HG03460 (cell line): ENCODE measurements at regions not wholly inside any gene's neighbourhood (a gene's known extent, or its start where the extent isn't known, plus 50 kb on each side); places are given as distances from the start of the nearest gene placed in this dataset.

Experiments used
- ATAC-seq: cut with Tn5 transposase; IDR thresholded peaks from one replicate; pipeline ENCODE4 v1.9.1; 2021; ENCODE audit not compliant: unreplicated experiment

- ATAC-seq: no peak
Observed at GRCh38 chr4:152236519-152237056, 299.3 kb downstream of the FBXW7 start.

DNA sequence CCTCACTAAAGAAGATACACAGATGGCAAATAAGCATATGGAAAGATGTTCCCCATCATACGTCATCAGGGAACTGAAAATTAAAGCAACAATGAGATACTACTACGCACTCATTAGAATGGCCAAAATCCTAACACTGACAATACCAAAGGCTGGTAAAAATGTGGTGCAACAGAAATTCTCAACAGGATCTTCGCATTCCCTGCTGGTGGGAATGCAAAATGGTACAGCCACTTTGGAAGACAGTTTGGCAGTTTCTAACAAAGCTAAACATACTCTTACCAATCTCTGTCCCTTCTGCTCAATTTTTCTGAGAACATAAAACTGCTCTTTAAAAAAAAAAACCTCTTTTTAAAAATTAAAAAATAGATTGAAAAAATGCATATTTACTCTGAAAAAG is 300.2 kb downstream of the FBXW7 start:
- no peak for ATAC-seq

- ATAC-seq: no peak
Observed at GRCh38 chr4:152234571-152234970, 301.3 kb downstream of the FBXW7 start.

DNA sequence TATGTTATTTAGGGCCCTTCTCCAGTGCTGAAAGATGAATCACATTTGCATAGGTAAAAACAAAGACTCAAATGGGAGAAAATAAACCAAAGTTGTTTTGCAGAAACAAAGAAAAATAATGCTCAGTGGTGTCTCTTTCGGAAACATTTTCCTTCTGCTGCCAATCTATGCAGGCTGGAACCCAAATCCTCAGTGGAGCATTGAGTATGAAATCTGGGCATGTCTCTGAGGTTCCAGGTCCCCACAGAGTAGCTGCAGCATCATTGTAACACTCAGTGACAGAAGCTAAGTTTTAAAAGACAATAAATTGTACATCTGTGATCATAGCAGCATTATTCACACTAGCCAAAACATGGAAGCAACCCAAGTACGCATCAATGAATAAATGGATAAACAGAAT is 303.6 kb downstream of the FBXW7 start:
- ATAC-seq: no peak

DNA sequence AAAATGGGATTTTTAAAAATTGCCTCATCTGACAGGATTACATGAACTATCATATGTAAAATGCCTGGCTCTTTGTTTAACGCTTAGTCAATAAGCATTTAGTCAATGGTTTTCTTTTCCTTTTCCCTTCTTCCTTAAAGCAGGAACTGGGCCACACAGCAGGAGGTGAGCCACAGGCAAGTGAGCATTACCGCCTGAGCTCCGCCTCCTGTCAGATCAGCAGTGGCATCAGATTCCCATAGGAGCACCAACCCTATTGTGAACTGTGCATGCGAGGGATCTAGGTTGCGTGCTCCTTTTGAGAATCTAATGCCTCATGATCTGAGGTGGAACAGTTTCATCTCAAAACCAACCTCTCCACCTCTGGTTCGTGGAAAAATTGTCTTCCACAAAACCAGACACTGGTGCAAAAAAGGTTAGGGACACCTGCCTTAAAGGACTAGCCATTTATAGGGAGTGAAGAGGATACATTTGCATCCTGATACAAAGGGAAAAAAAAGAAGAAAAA is 306.1 kb downstream of the FBXW7 start:
- ATAC-seq: no peak

GRCh38 chr4:152225680-152226079 is 310.2 kb downstream of the FBXW7 start:
- no peak for ATAC-seq

GRCh38 chr4:152224721-152225420 is 311.0 kb downstream of the FBXW7 start:
- no peak for ATAC-seq

DNA sequence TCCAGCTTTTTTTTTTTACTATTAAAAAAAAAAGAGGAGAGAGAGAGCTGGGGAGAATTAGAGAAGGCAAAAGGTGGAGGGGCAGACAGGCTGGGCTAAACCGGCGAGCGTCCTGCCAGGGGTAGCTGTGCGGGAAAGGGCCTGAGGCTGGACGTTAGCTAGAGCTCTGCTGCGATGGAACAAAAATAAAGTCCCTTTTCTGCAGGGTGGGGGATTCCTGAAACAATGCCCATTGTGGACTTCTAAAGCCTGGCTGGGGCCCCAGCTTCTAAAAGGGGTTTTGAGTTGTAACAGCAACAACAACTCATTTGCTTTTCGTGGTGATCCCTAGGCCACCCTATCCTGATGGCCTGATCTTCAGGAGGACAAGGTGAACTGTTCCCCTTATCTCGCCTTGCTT is 311.7 kb downstream of the FBXW7 start:
- ATAC-seq: no peak

GRCh38 chr4:152223600-152223999 is 312.3 kb downstream of the FBXW7 start:
- ATAC-seq: no peak

DNA sequence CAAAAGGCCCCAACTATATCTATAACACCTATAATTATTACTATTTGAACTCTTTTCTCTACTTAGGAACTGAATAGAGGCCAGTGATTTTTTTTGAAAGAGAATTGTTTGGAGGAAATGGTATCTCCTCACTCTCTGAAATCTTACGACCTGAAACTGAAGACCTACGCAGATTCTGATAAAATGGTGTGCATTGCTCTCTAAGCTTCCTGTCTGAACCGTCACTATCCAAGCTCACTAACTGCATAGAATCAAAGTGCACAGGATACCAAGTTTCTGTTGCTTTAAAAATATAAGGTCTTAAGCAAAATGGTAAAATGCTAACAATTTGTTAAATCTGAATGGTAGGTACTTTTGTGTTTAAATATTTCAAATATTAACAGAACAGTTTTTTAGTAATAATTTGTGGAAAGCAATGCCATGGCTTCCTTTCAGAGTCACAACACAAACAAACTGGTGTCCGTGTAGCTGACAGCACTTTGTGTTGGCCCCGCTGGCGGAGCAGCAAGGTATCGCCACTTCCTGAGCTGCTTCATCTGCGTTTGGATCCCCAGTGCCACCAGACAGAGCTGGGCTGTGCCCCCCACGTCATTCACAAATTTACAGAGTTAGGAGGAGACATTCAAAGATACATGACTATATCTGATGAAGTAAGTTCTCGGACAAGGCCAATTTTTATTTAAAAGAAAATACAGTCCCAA is 313.9 kb downstream of the FBXW7 start:
- ATAC-seq: no peak

DNA sequence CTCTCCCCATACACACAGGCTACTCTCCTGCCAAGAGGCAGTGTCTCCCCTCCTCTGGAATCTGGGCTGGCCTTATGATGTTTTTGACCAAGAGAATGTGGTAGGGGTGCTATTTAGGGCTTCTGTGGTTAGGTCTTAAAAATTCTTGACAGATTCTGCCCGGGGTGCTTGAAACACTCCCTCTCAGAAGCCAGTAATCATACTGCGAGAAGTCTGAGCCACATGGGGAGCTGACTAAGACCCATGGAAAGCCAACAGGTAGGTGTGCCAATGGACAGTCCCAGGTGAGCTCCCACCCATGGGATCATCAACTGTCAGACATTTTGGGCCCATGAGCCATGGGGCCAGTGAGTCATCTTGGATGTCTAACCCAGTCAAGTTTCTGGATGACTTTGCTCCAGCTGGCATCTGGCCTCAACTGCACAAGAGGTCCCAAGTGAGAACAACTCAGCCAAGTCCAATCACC is 315.7 kb downstream of the FBXW7 start:
- peak; percentile 63 for ATAC-seq

GRCh38 chr4:152218576-152218975 is 317.3 kb downstream of the FBXW7 start:
- no peak for ATAC-seq

DNA sequence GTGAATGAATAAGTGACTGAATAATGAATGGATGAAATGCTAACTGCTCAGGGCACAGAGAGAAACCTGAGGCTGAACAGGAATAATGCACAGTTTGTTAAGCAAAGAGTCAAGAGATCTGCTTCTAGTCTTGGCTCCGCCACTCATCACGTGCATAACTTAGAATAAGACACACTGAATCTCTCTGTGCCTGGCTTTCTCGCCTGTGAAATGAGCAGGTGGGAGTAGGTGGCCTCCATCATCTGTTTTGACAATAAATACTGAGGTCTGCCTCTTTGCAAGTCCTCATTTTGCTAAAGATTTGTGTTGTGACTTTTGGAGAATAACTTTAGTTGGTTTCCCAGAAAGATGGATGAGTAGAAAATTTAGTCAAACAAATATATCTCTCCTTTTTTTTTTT is 318.0 kb downstream of the FBXW7 start:
- no peak for ATAC-seq

DNA sequence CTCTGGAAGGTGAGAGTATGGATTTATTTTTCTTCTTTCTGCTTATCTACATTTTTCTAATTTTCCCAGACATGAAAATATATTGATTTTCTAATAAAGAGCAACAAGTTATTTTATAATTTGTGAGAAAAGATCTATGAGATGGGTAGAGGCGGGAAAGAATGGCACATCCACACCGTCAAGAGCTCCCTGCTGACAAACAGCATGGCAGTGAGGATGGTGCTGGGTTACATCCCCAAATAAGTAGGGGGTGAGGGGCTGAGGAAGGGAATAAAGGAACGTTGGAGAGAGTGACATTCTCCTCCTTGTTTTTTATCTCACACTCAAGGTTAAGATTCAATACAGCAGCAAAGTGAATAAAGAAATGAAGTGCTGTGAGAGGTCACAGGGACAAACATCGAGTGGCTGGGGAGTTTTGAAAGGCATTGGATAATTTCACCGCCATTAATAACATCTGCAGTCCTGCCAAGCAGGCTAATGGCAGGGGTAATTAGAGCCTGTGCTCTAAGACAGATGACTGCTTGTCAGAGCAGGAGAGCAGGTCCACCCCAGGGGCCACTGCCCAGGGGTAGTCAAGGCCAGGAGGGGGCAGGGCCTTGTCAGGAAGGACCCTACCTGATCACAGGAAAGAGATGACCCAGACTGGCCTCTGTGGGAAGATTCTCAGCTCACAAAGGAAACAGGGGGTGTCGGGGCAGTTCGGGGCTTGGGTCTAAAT is 323.8 kb downstream of the FBXW7 start:
- no peak for ATAC-seq

DNA sequence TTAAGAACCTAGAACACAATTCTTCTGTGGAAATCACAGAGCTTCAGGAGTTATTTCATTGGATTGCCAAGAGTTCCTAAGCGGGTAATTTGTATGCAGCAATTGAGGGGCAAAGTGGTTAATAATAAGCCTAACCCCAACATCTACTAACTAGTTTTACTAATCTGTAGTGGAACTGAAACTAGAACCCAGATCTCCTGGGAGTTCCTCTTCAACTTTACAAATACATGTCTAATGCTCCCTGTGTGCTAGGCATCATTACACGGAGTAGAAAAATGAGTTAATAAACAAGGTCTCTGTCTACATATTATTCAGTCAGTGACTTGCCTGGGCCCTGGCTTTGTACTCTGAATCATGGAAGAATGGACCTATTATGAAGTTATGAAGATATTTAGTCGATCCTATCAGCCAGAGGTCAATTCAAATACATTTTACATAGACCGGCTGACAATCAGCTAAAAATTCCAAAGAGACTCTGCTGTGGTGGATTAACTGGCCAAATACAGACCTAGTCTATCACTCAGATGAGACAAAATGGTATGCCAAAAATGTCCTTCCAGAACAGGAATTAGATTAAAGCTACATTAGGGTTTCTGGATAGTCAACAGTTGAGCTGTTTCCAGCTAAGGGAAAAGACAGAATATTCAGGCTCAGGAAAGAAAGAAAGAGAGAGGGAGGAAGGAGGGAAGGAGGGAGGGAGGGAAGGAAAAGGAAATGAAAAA is 326.0 kb downstream of the FBXW7 start:
- peak; percentile 89 for ATAC-seq

DNA sequence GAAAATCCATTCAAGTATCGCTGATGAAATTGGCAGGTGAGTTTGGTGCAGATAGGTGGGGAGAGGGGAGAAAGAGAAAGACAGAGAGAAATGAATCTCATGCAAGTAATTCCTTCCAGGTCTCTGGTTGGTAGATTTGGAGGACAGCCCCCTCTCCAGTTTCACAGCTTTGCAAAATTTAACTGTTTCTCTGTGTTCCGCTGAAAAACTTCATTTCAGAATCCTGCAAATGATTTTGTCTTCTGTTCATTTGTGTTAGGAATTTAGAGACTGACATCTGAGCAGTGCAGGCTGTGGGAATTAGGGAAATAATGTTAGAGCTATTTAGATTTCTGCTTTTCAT is 328.5 kb downstream of the FBXW7 start:
- no peak for ATAC-seq

DNA sequence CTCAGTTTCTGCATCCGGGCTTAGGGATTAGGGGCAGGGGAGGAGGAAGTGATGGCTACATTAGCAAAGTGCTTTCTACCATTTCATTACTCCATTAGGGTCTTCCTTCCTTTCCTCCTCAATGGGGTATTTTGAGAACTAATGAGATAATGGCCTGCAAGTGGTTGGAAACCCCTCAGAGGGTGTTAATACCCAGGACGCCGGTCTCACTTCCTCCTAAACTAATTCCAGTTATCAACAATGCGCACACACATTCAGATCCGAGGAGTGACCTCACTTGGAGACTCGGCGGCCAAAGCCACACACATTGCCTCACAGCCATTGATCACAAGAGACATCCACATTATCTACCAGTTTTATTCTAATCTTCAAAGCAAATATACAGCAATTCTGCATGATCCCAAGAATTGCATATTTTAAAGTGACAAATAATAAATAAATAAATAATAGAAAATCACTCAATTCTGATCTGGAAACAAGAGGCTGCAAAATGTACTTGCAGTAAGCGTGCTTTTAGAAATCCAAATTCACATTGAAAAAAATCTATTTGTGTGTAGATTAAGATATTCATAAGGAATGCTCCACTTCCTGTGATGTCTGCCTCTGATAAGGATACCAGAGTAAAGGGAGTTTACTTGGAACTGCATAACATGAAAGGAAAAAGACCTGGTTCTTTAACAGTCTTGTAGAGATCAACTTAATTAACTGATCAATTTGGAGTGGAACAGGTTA is 329.1 kb downstream of the FBXW7 start:
- ATAC-seq: no peak

GRCh38 chr4:152206185-152206584 is 329.7 kb downstream of the FBXW7 start:
- ATAC-seq: no peak

- no peak for ATAC-seq
Observed at GRCh38 chr4:152202415-152202814, 333.5 kb downstream of the FBXW7 start.
